H1 (cell line): ENCODE measurements at regions not wholly inside any gene's neighbourhood (a gene's known extent, or its start where the extent isn't known, plus 50 kb on each side); places are given as distances from the start of the nearest gene placed in this dataset.

Experiments
- EGR1 ChIP-seq: IDR thresholded peaks from 2 replicates; pipeline ENCODE4 v1.6.1; 2011; ENCODE audit warnings: low read depth, low read length, borderline replicate concordance
- FOSL1 ChIP-seq: IDR thresholded peaks from 2 replicates; pipeline ENCODE4 v1.6.1; 2011; ENCODE audit warnings: mild to moderate bottlenecking, low read depth, low read length, moderate library complexity; ENCODE audit not compliant: insufficient read depth
- HDAC2 ChIP-seq, 2 experiments: fragments of 300-600 bp in 1 of 2; sonication (generic) in 1 of 2; IDR thresholded peaks; 2 replicates each; pipeline ENCODE4 v1.6.1; 2011 to 2012; ENCODE audit warnings: low read depth in 2 of 2, low read length in 2 of 2, mild to moderate bottlenecking in 2 of 2, moderate library complexity in 2 of 2, borderline replicate concordance in 1 of 2, inconsistent platforms in 1 of 2
- KDM4A ChIP-seq: IDR thresholded peaks from one replicate; pipeline ENCODE4 v1.7.1; 2012; ENCODE audit warnings: low read depth, mild to moderate bottlenecking, moderate library complexity, low read length, inconsistent platforms; ENCODE audit not compliant: severe bottlenecking
- RAD21 ChIP-seq, 2 experiments: IDR thresholded peaks in 1 of 2; conservative IDR thresholded peaks in 1 of 2; 2 replicates each; pipeline ENCODE4 v1.6.1; 2011; ENCODE audit warnings: low read depth in 2 of 2, low read length in 2 of 2, improper control_type of control experiment in 1 of 2, inconsistent platforms in 1 of 2, mild to moderate bottlenecking in 1 of 2, moderate library complexity in 1 of 2
- RFX5 ChIP-seq: IDR thresholded peaks from 2 replicates; pipeline ENCODE4 v1.6.1; 2011; ENCODE audit warnings: low read depth, low read length, improper control_type of control experiment, borderline replicate concordance
- SP2 ChIP-seq: IDR thresholded peaks from 2 replicates; pipeline ENCODE4 v1.6.1; 2012; ENCODE audit warnings: mild to moderate bottlenecking, low read length, inconsistent platforms
- TBP ChIP-seq: IDR thresholded peaks from 2 replicates; pipeline ENCODE4 v1.6.1; 2011; ENCODE audit warnings: low read depth, low read length, improper control_type of control experiment
- TF ChIP-seq, protein P1 (sequence below), 3 experiments: IDR thresholded peaks; 1 replicate in 2 of 3; 2 replicates in 1 of 3; pipeline versions ENCODE4 v1.5.1 to v1.6.1; 2011; ENCODE audit warnings: low read length in 3 of 3, mild to moderate bottlenecking in 3 of 3, inconsistent platforms in 2 of 3, low read depth in 1 of 3, moderate library complexity in 1 of 3; ENCODE audit not compliant: insufficient read depth in 1 of 3; ENCODE audit errors: control extremely low read depth in 1 of 3

DNA sequence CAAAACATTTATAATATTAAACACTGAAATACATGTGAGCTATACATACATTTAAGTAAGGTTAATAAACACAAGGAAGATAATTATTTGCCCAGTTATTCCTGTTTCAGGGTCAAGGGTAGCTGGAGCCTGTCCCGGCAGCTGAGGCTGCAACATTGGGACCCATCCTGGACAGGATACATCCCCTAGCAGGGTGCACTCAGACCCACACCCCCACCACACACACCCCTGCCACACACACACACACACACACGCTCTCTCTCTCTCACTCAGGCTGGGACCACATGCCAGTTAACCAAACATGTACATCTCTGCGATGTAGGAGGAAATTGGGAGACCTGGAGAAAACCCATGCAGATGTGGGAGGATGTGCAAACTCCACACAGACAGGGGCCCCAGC is 112.6 kb upstream of the TMCC3 start:
- TF ChIP-seq HDAC2 (IDR thresholded peaks at IDR 0.05; ENCODE audit: borderline replicate concordance in 1 of 2, low read depth in 2 of 2, low read length in 2 of 2) (no peak), FOSL1 (no peak), SP2 (no peak), KDM4A (no peak), TBP (no peak), RFX5 (no peak), RAD21 (IDR thresholded peaks at IDR 0.05 in 1 of 2, conservative IDR thresholded peaks at IDR 0.05 in 1 of 2; ENCODE audit: low read depth in 2 of 2, low read length in 2 of 2) (no peak), EGR1 (no peak)
- TF ChIP-seq, protein P1, sequence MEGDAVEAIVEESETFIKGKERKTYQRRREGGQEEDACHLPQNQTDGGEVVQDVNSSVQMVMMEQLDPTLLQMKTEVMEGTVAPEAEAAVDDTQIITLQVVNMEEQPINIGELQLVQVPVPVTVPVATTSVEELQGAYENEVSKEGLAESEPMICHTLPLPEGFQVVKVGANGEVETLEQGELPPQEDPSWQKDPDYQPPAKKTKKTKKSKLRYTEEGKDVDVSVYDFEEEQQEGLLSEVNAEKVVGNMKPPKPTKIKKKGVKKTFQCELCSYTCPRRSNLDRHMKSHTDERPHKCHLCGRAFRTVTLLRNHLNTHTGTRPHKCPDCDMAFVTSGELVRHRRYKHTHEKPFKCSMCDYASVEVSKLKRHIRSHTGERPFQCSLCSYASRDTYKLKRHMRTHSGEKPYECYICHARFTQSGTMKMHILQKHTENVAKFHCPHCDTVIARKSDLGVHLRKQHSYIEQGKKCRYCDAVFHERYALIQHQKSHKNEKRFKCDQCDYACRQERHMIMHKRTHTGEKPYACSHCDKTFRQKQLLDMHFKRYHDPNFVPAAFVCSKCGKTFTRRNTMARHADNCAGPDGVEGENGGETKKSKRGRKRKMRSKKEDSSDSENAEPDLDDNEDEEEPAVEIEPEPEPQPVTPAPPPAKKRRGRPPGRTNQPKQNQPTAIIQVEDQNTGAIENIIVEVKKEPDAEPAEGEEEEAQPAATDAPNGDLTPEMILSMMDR (IDR thresholded peaks at IDR 0.05; ENCODE audit: control extremely low read depth in 1 of 3, insufficient read depth in 1 of 3, low read depth in 1 of 3, low read length in 3 of 3): no peak
